HG03342 (cell line): ENCODE measurements at regions not wholly inside any gene's neighbourhood (a gene's known extent, or its start where the extent isn't known, plus 50 kb on each side); places are given as distances from the start of the nearest gene placed in this dataset.

Experiments
- ATAC-seq: cut with Tn5 transposase; IDR thresholded peaks from one replicate; pipeline ENCODE4 v1.9.1; 2021; ENCODE audit warnings: mild to moderate bottlenecking, moderate library complexity; ENCODE audit not compliant: unreplicated experiment

GRCh38 chr15:81547521-81548132, 173.6 kb upstream of the TMC3 start:
- no peak for ATAC-seq

DNA sequence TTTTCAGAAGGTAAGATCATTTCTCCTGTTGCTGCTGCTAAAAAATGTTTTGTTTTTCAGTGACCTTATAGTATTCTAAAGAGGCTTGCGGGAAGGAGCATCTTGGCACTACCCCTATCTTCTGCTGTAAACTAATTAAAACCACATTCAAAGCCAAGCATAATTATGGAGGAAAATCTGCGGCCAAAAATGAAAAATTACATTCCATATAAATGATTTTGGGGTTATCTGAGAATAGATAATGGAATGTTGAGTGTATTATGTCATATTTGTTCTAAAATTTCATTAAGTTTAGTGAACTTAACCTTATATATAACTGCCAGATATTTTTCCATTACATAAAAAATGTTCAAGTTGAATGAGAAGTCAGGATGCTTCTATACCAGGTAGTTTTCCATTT, 170.4 kb upstream of the TMC3 start:
- no peak for ATAC-seq

DNA sequence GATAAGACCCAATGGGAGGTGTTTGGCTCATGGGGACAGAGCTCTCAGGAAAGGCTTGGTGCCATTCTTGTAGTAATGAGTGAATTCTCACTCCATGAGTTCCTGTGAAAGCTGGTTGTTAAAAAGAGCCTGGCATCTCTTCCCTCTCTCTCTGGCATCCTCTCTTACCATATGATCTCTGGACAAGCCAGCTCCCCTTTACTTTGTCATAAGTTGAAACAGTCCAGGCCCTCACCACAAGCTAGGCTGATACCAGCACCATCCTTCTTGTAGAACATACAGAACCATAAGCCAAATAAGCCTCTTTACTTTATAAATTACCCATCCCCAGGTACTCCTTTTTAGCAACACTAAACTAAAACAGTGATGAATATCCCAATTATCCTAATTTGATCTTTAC, 166.9 kb upstream of the TMC3 start:
- ATAC-seq: no peak

GRCh38 chr15:81536356-81536755, 162.3 kb upstream of the TMC3 start:
- ATAC-seq: no peak

DNA sequence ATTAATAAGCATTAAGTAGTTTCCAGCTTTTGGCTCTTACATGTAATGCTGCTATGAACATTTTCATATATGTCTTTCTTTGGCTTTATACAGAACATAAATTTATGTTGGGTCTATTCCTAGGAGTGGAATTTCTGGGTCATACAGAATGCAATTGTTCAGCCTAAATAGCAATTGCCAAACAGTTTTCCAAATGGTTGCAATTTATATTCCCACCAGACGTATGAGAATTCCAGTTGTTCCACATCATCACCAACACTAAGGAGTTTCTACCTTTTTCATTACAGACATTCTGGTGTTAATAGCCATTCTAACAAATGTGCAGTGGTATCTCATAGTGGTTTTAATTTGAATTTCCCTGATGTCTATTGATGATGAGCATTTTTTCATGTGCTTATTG, 160.1 kb upstream of the TMC3 start:
- ATAC-seq: no peak

GRCh38 chr15:81532001-81532400, 158.0 kb upstream of the TMC3 start:
- ATAC-seq: no peak

DNA sequence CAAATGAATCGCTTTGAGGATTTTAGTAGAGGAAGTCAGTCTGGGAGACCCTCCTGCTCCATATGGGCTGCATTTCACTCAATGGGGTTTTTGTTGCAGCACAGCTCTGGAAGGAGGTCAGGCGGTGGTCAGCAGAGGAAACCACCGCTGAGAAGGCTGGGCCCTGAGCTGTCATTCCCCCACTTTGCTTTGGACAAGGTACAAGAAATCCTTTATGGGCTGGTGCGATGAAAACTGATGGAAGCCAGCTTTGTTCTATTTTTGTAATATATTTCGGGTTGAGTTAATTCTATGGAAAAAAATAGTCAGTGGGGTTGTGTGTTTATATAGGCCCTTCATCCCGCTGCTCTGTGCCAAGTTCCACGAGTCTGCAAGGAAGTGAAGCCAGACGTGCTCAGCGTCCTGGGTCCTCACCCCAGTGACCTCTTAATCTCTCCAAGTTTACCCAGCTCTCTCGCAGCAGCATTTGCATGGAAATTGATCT, 157.1 kb upstream of the TMC3 start:
- no peak for ATAC-seq

- ATAC-seq: no peak
Measured at GRCh38 chr15:81530271-81530691, 156.3 kb upstream of the TMC3 start.

- ATAC-seq: no peak
Measured at GRCh38 chr15:81529481-81529880, 155.5 kb upstream of the TMC3 start.

DNA sequence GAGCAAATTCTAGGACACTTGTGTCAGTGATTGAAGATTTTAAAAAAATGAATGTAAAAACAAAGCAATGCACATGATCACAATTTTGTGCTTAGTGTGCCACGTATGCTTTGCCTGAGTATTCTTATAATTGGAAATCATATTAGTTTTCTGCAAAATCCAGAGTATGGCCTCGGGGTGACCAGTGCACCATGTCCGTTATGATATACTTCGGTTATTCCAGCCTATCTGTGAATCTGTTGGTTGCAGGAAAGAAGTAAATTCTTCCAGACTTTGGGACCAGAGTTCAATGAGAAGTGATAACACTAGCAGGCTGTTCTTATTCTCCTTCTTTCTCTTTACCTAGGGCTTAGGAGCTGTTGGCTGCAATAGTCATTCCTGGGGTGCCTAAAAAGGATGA, 152.0 kb upstream of the TMC3 start:
- no peak for ATAC-seq

DNA sequence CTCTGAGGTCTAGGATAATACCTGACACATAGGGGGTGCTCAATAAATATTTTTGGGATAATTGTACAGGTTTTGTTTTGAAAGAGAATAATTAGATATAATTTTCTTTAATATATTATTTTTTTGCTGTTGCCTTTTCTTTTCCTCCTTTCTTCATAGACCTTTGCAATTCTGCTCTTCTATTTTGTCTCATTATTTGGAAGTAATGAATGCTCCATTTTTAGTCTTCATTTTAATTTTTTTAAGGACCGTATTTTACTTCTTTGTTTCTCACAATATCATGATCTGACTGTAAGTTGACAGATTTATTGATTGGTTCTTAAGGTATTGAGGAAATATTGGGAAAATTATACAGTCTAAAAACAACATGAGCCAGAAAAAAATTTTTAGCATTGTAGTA, 150.5 kb upstream of the TMC3 start:
- ATAC-seq: no peak

GRCh38 chr15:81523867-81524266, 149.9 kb upstream of the TMC3 start:
- ATAC-seq: no peak

GRCh38 chr15:81520480-81520879, 146.5 kb upstream of the TMC3 start:
- no peak for ATAC-seq

DNA sequence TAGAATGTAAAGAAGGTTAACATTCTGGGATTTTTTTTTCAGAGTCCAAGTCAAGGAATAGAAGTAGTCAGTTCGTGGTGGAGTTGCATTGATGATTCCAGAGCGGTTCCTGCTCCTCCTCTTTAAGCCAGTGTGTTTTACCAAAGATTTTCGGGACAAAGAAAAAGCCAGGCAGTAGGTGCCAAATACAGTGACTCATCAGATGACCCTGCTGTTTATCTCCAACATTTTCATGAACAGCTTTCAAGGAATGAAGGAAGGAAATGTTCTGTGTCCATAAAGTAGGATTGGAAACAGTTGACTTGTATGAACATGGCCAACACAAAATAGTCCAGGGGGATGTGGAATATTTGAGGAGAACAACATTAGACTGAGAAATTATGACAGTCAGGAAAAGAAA, 142.4 kb upstream of the TMC3 start:
- ATAC-seq: no peak

DNA sequence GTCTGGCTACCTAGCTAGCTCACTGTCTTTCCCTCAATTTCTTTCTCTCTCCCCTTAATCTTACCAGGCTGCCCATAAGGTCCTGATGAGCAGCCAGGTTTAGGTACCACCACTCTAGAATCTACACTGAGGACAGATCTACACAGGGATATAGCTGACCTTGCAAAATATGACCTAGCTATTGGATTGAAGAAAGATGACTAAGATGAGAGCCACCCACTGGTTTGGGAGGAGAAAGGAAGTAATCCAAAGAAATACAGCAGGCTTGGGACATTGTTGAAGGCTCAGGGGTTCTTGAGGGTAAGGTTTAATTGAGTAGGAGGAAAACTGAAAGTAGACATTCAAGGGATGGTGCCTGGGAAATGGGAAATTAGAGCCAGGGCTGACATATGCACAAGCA, 142.0 kb upstream of the TMC3 start:
- ATAC-seq: no peak

DNA sequence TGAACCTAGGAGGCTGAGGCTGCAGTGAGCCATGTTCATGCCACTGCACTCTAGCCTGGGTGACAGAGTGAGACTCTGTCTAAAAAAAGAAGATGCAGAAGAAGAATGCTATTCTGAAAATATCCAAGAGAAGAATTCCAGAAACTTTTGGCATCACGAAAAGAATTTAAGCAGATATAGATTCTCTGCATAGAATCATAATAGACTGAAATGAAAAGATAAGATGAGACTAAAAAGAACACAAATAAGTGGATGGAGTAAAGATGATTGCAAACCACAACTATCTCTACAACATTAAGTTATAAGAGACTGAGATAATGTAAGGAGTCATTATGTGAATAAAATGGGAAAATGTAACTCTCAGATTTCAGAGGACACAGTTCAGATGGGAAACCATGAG, 140.7 kb upstream of the TMC3 start:
- ATAC-seq: no peak

DNA sequence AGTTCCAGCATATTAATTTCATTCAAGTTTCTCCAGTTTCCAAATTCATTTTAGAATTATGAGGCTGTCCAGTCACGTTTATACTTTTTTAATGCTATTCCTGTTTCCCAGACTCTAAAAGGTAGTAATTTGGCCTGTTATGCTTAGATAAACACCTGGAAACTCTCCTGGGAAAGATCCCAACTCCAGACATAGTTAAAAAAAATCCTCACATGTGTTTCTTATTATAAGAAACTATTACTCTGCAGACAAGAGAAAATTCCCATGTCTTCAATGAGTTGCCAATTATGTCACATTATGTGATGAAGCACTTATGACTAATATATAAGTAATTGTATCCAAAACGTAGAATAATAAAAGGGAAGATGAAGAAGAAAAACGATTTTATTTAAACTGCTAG, 137.1 kb upstream of the TMC3 start:
- no peak for ATAC-seq

DNA sequence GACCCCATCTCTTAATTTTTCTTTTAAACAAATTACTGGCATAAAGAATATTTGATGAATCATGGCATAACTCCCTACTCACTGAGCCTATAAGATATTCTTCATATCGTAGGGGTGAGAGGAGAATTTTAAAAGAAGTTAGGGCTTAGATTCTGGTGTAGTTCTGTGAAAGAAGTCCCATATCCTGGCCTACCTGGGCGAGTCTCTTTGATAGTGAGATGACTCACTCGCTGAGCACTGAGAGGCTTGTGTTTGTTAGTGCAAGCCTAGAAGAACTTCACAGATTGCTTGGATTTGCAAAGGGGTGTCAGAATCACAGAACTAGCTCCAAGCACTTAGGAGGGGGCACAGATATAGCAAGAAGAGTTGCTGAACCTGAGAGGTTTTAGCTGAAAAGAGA, 133.8 kb upstream of the TMC3 start:
- ATAC-seq: no peak

- no peak for ATAC-seq
Measured at GRCh38 chr15:81506936-81507335, 132.9 kb upstream of the TMC3 start.

GRCh38 chr15:81506071-81506470, 132.1 kb upstream of the TMC3 start:
- no peak for ATAC-seq

- ATAC-seq: no peak
Measured at GRCh38 chr15:81504170-81504905, 130.3 kb upstream of the TMC3 start.

DNA sequence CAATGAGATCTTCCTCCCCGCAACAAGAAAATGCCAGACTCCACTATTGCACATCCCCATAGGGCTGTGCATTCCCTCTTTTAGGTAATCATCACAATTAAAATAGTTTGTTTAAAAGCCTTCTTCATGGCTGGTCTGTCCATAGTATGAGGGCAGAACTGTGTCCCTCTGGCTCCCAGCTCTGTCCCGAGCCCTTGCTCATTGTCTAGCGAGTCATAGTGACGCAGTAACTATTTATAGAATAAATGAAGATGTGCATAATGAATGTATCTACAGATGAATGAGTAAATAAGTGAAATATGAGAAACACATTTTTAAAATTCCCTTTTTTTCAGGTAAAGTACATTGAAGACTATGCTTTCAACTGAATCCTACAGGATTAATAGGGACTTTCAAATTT, 128.4 kb upstream of the TMC3 start:
- ATAC-seq: no peak

- no peak for ATAC-seq
Measured at GRCh38 chr15:81500081-81500480, 126.1 kb upstream of the TMC3 start.
